Breast epithelium (tissue), 3 donors: ENCODE measurements at regions not wholly inside any gene's neighbourhood (a gene's known extent, or its start where the extent isn't known, plus 50 kb on each side); places are given as distances from the start of the nearest gene placed in this dataset.

Experiments used
- POLR2A ChIP-seq: fragments of 450-650 bp; IDR thresholded peaks from one replicate; pipeline ENCODE4 v1.6.1; 2016; ENCODE audit warnings: antibody characterized with exemption, mild to moderate bottlenecking, moderate library complexity
- POLR2AphosphoS5 ChIP-seq, 3 donors: sonication (generic); formaldehyde crosslinking; IDR thresholded peaks; one replicate each; pipeline ENCODE4 v1.6.1; 2017; ENCODE audit warnings: antibody characterized with exemption in 3 of 3
- TF ChIP-seq, protein P1 (sequence below), 3 donors: fragments of 450-650 bp; IDR thresholded peaks; one replicate each; pipeline ENCODE4 v1.5.1; 2016 to 2017; ENCODE audit warnings: antibody characterized with exemption in 3 of 3, mild to moderate bottlenecking in 3 of 3, moderate library complexity in 3 of 3

- TF ChIP-seq, protein P1, sequence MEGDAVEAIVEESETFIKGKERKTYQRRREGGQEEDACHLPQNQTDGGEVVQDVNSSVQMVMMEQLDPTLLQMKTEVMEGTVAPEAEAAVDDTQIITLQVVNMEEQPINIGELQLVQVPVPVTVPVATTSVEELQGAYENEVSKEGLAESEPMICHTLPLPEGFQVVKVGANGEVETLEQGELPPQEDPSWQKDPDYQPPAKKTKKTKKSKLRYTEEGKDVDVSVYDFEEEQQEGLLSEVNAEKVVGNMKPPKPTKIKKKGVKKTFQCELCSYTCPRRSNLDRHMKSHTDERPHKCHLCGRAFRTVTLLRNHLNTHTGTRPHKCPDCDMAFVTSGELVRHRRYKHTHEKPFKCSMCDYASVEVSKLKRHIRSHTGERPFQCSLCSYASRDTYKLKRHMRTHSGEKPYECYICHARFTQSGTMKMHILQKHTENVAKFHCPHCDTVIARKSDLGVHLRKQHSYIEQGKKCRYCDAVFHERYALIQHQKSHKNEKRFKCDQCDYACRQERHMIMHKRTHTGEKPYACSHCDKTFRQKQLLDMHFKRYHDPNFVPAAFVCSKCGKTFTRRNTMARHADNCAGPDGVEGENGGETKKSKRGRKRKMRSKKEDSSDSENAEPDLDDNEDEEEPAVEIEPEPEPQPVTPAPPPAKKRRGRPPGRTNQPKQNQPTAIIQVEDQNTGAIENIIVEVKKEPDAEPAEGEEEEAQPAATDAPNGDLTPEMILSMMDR (IDR thresholded peaks at IDR 0.05) = no peak
- TF ChIP-seq POLR2A (no peak), POLR2AphosphoS5 (IDR thresholded peaks at IDR 0.05) (no peak)
Observed at GRCh38 chr4:159600061-159600460, 497.2 kb downstream of the RAPGEF2 start.
